Activated CD4-positive, alpha-beta T cell treated with anti-CD3 and anti-CD28 coated beads, Interleukin-2, Interleukin-6, amounts not matched to agents 100 ng/mL and 50 ng/mL, durations not matched to agents 16 hours and 8 hours (primary cell): ENCODE measurements at regions not wholly inside any gene's neighbourhood (a gene's known extent, or its start where the extent isn't known, plus 50 kb on each side); places are given as distances from the start of the nearest gene placed in this dataset.
"Not testable (repeated sequence)": the region's sequence is repeated elsewhere in the genome, so short reads cannot be mapped to it uniquely, and the experiment has no call there.

Source experiments
- DNase-seq: peaks from one replicate; pipeline ENCODE4 v3.0.0-alpha.2; 2020

DNA sequence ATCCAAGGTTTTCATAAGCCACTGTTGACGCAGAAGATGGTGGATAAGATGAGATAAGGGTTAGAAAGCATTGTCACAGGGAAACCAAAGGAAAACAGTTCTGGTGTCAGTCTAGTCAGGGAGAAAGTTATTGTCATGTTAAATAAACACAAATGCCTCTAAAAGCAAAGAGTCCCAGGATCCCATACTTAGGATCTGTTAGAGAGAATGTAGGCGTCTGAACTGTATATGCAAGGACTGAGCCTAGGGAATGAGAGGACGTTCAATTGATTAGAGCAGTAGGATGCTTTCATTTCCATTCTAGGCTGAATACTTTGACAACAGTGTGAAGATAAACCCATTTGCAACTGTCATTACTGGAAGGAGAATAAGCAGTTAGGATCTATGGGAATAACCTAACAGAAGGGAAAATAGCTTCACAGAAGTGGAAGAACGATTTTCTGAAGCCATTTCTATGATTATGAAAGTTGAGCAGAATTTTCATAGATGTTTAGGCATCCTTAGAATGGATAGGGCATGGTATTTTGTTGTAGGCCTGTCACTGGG, 1149.1 kb upstream of the CDH8 start:
- no peak for DNase-seq

DNA sequence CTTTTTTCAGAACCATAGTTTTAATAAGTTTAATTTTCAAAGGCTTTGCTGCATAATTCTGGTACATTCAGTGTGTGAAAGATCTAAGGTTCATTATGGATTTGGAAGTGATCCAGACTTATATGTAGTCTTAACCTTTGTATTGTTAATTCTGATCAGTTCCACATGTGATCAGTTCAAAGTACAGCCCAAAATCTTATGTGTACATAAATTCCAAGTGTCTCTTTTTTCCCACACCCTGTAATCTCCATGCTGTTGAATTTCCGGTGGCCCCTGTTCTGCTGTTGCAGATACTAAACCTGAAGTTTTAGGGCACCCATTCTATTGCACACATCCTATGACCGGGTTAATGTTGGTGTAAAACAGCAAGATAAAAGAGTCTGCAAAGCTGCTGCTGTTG, 1147.5 kb upstream of the CDH8 start:
- no peak for DNase-seq

- no peak for DNase-seq
Measured at GRCh38 chr16:63175313-63175712, 1139.1 kb upstream of the CDH8 start.

GRCh38 chr16:63174801-63175200, 1138.6 kb upstream of the CDH8 start:
- DNase-seq, result no peak

- no peak for DNase-seq
Measured at GRCh38 chr16:63171545-63171944, 1135.3 kb upstream of the CDH8 start.

- no peak for DNase-seq
Measured at GRCh38 chr16:63169100-63169499, 1132.9 kb upstream of the CDH8 start.

- DNase-seq, result no peak
Measured at GRCh38 chr16:63157818-63158217, 1121.6 kb upstream of the CDH8 start.

- DNase-seq, result no peak
Measured at GRCh38 chr16:63146251-63146650, 1110.0 kb upstream of the CDH8 start.

DNA sequence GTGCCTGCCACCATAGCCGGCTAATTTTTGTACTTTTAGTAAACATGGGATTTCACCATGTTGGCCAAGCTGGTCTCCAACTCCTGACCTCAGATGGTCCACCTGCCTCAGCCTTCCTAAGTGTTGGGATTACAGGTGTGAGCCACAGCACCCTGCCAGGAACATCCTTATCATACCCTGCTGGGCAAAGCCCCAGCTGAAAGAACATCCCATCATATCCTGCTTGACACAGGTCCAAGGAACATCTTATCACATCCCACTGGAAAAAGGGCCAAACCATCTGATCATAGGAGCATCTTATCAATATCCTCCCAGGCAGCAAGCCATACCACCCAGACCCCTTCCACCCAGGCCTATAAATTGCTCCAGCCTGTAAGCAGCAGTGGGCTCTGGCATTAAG, 1109.2 kb upstream of the CDH8 start:
- DNase-seq, result no peak

- DNase-seq, result no peak
Measured at GRCh38 chr16:63135069-63135468, 1098.8 kb upstream of the CDH8 start.

DNA sequence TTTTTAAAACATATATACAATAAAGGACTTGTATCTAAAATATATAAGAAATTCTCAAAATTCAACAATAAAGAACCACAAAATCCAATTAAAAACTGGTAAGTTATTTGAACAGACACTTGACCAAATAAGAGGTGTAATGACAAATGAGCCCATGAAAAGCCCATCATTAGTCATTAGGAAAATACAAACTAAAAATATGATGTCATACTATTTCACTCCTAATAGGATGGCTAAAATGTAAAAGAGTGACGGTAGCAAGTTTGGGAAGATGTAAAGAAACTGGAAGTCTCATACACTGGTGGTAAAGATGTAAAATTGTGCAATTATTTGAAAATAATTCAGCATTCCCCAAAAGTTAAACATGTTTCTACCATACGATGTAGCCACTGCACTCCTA, 1095.3 kb upstream of the CDH8 start:
- DNase-seq, result no peak

DNA sequence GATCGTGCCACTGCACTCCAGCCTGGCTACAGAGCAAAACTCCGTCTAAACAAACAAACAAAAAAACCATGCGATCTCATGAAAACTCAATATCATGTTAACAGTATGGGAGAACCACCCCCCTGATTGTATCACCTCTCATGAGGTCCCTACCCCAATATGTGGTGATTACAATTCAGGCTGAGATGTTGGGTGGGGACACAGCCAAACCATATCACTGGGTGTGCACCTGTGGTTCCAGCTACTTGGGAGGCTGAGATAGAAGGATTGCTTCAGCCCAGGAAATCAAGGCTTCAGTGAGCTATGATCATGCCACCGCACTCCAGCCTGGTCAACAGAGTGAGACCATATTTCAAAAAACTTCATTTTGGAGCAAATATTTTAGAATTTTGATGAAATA, 1094.7 kb upstream of the CDH8 start:
- DNase-seq, result no peak

- no peak for DNase-seq
Measured at GRCh38 chr16:63129411-63130125, 1093.3 kb upstream of the CDH8 start.

GRCh38 chr16:63119905-63120304, 1083.7 kb upstream of the CDH8 start:
- DNase-seq, result not testable (repeated sequence)

GRCh38 chr16:63100082-63100481, 1063.8 kb upstream of the CDH8 start:
- no peak for DNase-seq

GRCh38 chr16:63096857-63097256, 1060.6 kb upstream of the CDH8 start:
- DNase-seq, result no peak

GRCh38 chr16:63092736-63093135, 1056.5 kb upstream of the CDH8 start:
- DNase-seq, result no peak

DNA sequence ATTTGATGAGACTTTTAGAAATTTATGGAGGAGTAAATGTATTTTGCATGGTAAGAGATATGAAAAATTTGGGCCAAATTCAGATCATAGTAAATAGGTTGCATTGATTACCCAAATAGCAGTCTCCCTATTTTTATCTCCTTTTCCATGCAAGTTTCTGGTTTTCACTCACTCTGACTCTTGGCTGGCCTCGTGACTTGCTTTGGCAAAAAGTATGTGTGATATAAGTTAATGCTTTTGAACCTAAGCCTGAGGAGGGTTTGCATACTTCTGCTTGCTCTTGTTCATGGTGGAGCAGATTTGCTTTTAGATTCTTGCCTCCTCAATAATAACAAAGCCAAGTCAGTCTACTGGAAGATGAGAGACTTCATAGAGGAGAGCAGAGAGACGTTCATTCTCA, 1045.9 kb upstream of the CDH8 start:
- DNase-seq, result no peak

- DNase-seq, result no peak
Measured at GRCh38 chr16:63080746-63081145, 1044.5 kb upstream of the CDH8 start.

DNA sequence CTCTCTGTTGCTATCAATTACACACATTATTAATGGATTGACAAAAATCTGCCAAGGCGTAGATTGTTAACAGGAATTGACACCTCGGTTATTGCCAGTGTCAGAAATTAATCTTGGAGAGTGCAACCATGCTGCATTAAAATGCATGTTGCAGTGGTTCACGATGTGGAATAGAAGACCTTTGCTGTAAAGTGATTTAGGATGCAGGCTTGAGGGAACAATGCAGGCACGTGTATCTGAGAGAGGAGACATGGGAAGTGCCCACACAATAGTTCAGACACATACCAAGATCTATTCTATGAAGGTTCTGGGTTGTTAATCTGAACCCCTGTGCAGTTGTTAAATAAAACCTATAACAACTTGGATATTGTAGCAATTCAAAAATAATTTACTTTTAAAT, 1032.8 kb upstream of the CDH8 start:
- no peak for DNase-seq

DNA sequence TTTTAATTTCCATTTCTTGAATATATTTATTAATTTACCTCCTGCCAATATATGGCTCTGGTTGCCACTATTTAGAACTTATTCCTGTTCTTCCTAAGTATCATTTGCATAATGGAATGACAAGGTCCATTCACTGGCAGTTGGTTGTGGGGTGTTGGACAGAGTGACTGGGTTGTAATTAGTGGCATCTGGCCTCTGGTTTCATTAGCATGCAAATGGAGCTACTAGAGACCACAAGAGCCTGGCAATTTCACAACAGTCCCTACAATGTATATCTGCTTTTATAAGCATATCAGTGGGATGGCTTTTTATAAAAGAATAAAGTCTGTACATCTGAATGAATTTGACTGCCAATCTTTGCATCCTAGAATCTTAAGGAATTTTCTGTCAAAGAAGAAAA, 1030.9 kb upstream of the CDH8 start:
- no peak for DNase-seq

- no peak for DNase-seq
Measured at GRCh38 chr16:63066552-63066951, 1030.3 kb upstream of the CDH8 start.

DNA sequence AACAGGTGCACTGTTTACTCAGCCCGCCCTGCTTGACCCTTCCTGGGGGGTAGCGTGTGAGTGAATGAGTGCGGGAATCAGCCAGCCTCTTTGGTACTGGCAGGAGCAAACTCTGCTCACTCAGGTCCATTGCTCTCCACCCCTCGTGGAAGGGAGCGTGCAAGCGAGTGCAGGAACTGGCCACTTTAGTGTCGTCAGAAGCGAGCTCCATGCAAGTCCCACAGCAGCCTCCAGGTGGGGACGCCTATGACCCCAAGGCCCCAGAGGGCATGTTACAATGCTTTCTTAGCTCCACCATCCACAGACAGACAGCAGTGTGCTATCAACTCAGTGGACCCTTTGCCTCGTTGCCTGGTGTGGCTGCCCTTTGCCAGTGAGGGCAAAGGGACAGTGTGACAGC, 1025.1 kb upstream of the CDH8 start:
- DNase-seq, result no peak

GRCh38 chr16:63059676-63060075, 1023.4 kb upstream of the CDH8 start:
- DNase-seq, result no peak

GRCh38 chr16:63057341-63057740, 1021.1 kb upstream of the CDH8 start:
- DNase-seq, result no peak
